Type B pancreatic cell (in vitro differentiated cells): ENCODE measurements at regions not wholly inside any gene's neighbourhood (a gene's known extent, or its start where the extent isn't known, plus 50 kb on each side); places are given as distances from the start of the nearest gene placed in this dataset.

Experiments
- DNase-seq: peaks from one replicate; pipeline ENCODE4 v3.0.0; 2021; ENCODE audit warnings: mixed read lengths; ENCODE audit not compliant: unreplicated experiment; ENCODE audit errors: extremely low spot score
- H3K27ac Mint-ChIP-seq: 2 replicates; pipeline ENCODE4 v1.8.0; 2021; ENCODE audit warnings: mild to moderate bottlenecking, mixed read lengths
- H3K27me3 Mint-ChIP-seq: 2 replicates; pipeline ENCODE4 v1.8.0; 2021; ENCODE audit warnings: mixed read lengths
- H3K36me3 Mint-ChIP-seq: 2 replicates; pipeline ENCODE4 v1.8.0; 2021; ENCODE audit warnings: mixed read lengths
- H3K4me1 Mint-ChIP-seq: one replicate; pipeline ENCODE4 v1.8.0; 2021; ENCODE audit warnings: mixed read lengths; ENCODE audit not compliant: unreplicated experiment
- H3K4me3 Mint-ChIP-seq: 2 replicates; pipeline ENCODE4 v1.8.0; 2021; ENCODE audit warnings: mild to moderate bottlenecking, mixed read lengths
- H3K9me3 Mint-ChIP-seq: 2 replicates; pipeline ENCODE4 v1.8.0; 2021; ENCODE audit warnings: mixed read lengths
- TF ChIP-seq, protein P1 (sequence below): fragments of 200-600 bp; sonication (generic); conservative IDR thresholded peaks from 2 replicates; pipeline ENCODE4 v1.5.0; 2021; ENCODE audit warnings: antibody characterized with exemption, mild to moderate bottlenecking

DNA sequence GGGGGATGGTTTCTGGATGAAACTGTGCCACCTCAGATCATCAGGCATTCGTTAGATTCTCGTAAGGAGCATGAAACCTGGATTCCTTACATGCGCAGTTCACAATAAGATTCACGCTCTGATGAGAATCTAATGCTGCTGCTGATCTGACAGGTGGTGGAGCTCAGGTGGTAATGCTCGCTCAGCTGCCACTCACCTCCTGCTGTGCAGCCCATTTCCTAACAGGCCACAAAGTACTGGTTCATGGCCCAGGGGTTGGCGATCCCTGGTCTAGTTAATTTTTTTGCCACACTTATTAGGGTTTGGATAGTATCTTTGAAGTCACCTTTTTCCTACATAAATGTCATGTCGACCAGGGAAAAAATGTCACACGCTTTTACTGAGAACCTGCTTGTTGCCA lies 96.8 kb upstream of the MLIP start:
- Mint-ChIP-seq H3K4me1 (peaks cover 7% of the 10 kb centered on the region), H3K4me3 (no peak overlapping the region), H3K36me3 (no peaks in the 10 kb centered on the region), H3K27me3 (peaks cover 11% of the 10 kb centered on the region), H3K9me3 (no peaks in the 10 kb centered on the region), H3K27ac (no peak overlapping the region)
- TF ChIP-seq, protein P1, sequence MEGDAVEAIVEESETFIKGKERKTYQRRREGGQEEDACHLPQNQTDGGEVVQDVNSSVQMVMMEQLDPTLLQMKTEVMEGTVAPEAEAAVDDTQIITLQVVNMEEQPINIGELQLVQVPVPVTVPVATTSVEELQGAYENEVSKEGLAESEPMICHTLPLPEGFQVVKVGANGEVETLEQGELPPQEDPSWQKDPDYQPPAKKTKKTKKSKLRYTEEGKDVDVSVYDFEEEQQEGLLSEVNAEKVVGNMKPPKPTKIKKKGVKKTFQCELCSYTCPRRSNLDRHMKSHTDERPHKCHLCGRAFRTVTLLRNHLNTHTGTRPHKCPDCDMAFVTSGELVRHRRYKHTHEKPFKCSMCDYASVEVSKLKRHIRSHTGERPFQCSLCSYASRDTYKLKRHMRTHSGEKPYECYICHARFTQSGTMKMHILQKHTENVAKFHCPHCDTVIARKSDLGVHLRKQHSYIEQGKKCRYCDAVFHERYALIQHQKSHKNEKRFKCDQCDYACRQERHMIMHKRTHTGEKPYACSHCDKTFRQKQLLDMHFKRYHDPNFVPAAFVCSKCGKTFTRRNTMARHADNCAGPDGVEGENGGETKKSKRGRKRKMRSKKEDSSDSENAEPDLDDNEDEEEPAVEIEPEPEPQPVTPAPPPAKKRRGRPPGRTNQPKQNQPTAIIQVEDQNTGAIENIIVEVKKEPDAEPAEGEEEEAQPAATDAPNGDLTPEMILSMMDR, result no peak
- DNase-seq, result no peak

DNA sequence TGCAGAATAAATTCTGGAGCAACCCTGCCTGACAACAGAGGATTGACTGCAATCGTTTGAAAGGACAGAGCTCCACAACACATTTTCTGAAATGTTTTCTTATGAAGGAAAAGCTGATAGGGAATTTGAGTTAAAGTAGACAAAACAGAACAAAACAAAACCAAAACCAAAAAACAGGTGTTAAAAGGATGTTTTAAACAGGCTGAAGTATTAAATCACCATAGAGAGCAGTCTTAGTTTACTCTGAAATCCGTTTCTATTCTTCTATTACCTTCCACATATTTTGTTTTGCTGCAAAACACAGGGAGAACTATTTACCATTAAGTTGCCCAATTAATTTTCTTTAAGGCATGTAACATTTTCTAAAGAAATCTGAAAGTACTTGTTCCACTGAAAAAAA lies 93.4 kb upstream of the MLIP start:
- no peak overlapping the region for H3K4me3 Mint-ChIP-seq
- TF ChIP-seq, protein P1, result no peak
- H3K4me1 Mint-ChIP-seq, result no peaks in the 10 kb centered on the region
- no peak overlapping the region for H3K27ac Mint-ChIP-seq
- H3K36me3 Mint-ChIP-seq, result no peaks in the 10 kb centered on the region
- H3K27me3 Mint-ChIP-seq, result no peaks in the 10 kb centered on the region
- no peaks in the 10 kb centered on the region for H3K9me3 Mint-ChIP-seq
- no peak for DNase-seq

DNA sequence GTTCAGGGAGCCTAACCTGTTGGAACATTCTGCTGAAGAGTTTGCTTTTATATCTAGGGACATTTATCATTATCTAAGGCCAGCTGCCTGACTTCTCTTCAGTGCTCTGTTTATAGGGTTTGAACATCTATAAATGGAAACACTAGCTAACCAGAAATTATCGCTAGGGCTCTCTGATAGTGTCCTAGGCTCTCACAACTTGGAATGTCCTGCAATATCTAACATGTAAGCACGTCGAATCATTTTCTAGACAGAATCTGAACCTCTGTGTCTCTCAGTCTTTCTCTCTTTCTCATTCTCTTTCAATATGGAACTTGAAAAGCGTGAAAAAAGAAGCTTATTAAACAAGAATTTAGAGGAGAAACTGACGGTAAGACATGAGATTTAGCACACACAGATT lies 92.5 kb upstream of the MLIP start:
- Mint-ChIP-seq H3K27me3 (no peaks in the 10 kb centered on the region), H3K36me3 (no peaks in the 10 kb centered on the region), H3K4me1 (no peaks in the 10 kb centered on the region), H3K9me3 (no peaks in the 10 kb centered on the region), H3K27ac (no peak overlapping the region), H3K4me3 (no peak overlapping the region)
- TF ChIP-seq, protein P1, result no peak
- no peak for DNase-seq

DNA sequence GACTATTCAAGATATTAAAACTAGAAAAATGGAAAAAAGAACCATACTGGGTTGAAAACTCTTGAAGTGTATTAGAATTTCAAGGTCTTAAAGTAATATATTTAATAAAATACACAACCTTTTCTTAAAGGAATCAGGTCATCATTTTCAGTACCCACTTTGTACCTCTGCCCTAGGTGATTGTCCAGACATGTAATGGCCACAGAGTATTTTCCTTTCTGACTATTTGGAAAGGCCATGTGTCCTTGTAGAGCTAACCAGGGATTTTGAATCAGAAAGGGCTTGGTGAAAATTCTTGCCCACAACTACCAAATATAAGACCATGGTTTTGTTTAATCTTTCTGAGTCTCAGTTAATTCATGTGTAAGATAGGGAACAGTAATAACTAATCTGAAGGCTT lies 91.4 kb upstream of the MLIP start:
- Mint-ChIP-seq H3K36me3 (no peaks in the 10 kb centered on the region), H3K27me3 (no peaks in the 10 kb centered on the region), H3K27ac (no peak overlapping the region), H3K4me1 (no peaks in the 10 kb centered on the region), H3K9me3 (no peaks in the 10 kb centered on the region), H3K4me3 (no peak overlapping the region)
- TF ChIP-seq, protein P1, result no peak
- no peak for DNase-seq

DNA sequence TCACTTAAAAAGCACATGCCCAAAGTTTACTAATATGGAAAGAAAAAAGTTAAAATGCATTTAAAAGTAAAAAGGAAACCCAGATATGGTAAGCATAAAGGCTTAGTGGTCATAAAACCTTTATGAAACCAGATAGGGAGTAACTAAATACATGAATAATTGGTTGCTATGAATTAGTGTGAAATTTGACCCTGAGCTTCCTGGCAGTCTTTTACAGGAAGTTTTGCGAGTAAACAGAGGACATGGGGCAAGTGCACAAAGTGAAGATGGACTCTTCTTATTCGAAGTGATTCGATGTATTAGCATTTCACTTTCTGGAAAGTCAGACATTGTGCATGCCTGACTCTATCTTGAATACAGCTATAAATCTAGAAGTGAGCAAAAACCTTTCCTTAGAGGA lies 90.9 kb upstream of the MLIP start:
- Mint-ChIP-seq H3K27me3 (no peaks in the 10 kb centered on the region), H3K27ac (no peak overlapping the region), H3K4me1 (no peaks in the 10 kb centered on the region), H3K9me3 (no peaks in the 10 kb centered on the region), H3K4me3 (no peak overlapping the region), H3K36me3 (no peaks in the 10 kb centered on the region)
- DNase-seq, result no peak
- TF ChIP-seq, protein P1, result no peak
